GM12874 (cell line): ENCODE measurements at regions not wholly inside any gene's neighbourhood (a gene's known extent, or its start where the extent isn't known, plus 50 kb on each side); places are given as distances from the start of the nearest gene placed in this dataset.

ENCODE experiments used
- CTCF ChIP-seq: IDR thresholded peaks from 2 replicates; pipeline ENCODE4 v1.5.1; 2011; ENCODE audit warnings: low read depth, mild to moderate bottlenecking, control low read depth, low read length, moderate library complexity; ENCODE audit not compliant: insufficient read depth

DNA sequence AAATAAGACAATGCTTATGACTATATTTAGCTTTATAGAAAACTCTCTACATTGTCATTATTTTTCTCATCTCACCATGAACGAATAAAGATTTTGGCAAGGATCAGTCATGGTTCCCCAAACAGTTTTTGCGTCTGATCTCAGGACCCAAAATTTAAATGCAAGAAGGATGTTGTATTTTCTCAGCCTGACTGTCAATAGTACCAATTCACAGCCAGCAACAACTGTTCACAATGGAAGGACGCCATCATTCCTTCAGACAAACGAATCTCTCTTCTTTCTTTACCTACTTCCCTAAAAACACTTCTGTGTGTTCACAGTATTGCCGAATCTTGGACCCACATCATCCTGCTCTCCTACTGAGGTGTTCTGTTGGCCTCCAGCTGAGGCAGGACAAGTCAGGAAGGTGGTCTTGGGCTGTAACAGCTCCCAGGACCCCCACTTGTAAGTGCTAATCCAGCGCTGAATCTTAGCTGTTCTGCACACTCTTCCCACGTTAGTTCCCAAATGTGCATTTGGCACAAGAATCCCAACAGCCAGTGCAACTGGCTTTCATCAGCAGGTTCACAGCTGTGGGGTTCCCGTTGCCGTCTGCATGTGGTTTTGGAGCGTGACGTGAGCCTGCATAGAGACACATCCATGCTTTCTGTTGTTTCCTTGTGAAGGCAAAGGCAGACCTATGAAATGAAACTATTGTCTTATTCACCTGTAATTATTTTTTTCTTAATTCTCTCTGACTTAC lies 600.0 kb downstream of the QKI start:
- no peak for TF ChIP-seq CTCF

- no peak for TF ChIP-seq CTCF
Observed at GRCh38 chr6:164013480-164014208, 599.1 kb downstream of the QKI start.

DNA sequence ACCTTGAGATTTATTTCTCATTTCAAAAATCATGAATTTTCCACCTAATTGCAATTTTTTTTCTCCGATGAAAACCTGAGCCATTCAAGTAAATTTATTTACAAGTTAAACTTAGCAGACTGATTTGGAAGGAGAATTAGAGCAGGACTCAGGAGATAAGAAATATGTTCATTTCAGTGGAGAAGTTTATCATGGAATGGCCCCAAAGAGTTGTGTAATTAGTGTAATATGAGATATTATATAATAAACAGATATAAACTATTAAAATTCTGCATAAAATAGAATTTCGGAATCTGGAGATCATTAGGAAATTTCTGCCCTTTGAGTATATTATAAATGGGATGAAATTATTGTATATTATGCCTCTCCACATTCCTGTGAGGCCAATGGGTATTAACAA lies 596.8 kb downstream of the QKI start:
- TF ChIP-seq CTCF = no peak

DNA sequence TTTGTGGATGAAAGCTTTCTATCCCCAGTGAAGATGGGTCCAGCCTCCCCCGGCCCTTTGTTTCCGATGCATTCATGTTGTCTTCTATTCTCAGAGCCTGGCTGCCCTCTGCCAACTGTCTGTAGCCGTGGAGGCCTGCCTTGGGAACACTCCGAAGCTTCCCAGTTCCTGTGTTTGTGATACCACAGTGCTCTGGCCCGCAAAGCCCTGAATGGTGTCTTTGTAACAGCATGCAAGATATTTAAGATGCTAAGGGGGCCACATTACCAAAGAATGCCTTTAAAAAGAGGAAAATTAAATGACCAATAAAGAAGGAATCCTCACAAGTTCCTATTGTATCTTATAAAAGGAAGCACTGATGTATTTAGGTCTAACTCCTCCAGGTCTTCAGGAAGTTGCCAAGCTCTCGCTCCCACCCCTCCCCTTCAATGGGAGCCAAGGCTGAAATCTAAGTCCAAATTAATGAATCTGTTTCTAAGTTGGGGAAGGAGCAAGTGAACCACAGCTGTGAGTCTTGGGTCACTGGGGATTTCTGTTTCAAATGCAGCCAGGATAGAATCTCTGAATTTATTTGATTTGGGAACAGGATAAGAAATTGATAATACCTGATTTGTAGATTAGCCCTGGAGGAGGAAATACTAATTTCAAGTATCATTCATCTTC lies 596.1 kb downstream of the QKI start:
- TF ChIP-seq CTCF = no peak

- no peak for TF ChIP-seq CTCF
Observed at GRCh38 chr6:164008902-164009301, 594.4 kb downstream of the QKI start.

- TF ChIP-seq CTCF = no peak
Observed at GRCh38 chr6:164007881-164008280, 593.4 kb downstream of the QKI start.

DNA sequence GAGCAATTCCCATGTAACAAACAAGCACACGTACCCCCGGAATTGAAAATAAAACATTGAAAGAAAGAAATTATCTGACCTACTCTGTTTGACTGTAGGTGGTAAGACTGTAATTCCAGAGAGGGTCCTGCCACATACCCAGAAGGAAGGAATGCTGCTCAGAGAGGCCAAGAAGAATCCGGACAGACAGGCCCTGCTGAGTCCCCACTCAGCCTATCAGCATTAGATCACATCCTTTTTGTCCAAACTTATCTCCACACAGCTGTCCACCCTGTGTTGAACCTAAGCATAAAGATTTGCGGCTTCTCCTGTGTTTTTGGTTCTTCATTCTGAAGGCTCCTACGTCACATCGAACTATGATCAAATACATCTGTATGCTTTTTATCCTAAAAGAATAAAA lies 591.9 kb downstream of the QKI start:
- TF ChIP-seq CTCF = no peak
